GOT3 (cell line): ENCODE measurements at regions not wholly inside any gene's neighbourhood (a gene's known extent, or its start where the extent isn't known, plus 50 kb on each side); places are given as distances from the start of the nearest gene placed in this dataset.
"Not testable (repeated sequence)": the region's sequence is repeated elsewhere in the genome, so short reads cannot be mapped to it uniquely, and the experiment has no call there.

Experiments used
- DNase-seq: peaks from one replicate; lab custom pipeline; 2025; ENCODE audit warnings: mixed read lengths; lab: John Stamatoyannopoulos, UW

- DNase-seq = no peak
Observed at GRCh38 chr10:90192825-90193224, 491.4 kb downstream of the KIF20B start.

GRCh38 chr10:90193240-90193985 lies 492.0 kb downstream of the KIF20B start:
- DNase-seq = no peak

- DNase-seq = no peak
Observed at GRCh38 chr10:90195288-90195840, 494.0 kb downstream of the KIF20B start.

GRCh38 chr10:90197766-90198165 lies 496.4 kb downstream of the KIF20B start:
- no peak for DNase-seq

- DNase-seq = no peak
Observed at GRCh38 chr10:90199093-90199492, 497.7 kb downstream of the KIF20B start.

- no peak for DNase-seq
Observed at GRCh38 chr10:90199513-90199912, 498.1 kb downstream of the KIF20B start.

- no peak for DNase-seq
Observed at GRCh38 chr10:90204131-90204955, 503.0 kb downstream of the KIF20B start.

- DNase-seq = no peak
Observed at GRCh38 chr10:90204956-90205314, 503.5 kb downstream of the KIF20B start.

- DNase-seq = no peak
Observed at GRCh38 chr10:90205340-90205739, 503.9 kb downstream of the KIF20B start.

GRCh38 chr10:90213346-90213745 lies 512.0 kb downstream of the KIF20B start:
- DNase-seq = no peak

GRCh38 chr10:90218846-90219245 lies 517.5 kb downstream of the KIF20B start:
- DNase-seq = no peak

GRCh38 chr10:90222372-90222771 lies 521.0 kb downstream of the KIF20B start:
- DNase-seq = no peak

- DNase-seq = no peak
Observed at GRCh38 chr10:90222939-90223338, 521.5 kb downstream of the KIF20B start.

- DNase-seq = no peak
Observed at GRCh38 chr10:90224791-90225566, 523.6 kb downstream of the KIF20B start.

GRCh38 chr10:90226517-90226916 lies 525.1 kb downstream of the KIF20B start:
- no peak for DNase-seq

- no peak for DNase-seq
Observed at GRCh38 chr10:90227217-90227656, 525.8 kb downstream of the KIF20B start.

- no peak for DNase-seq
Observed at GRCh38 chr10:90227786-90228185, 526.4 kb downstream of the KIF20B start.

- no peak for DNase-seq
Observed at GRCh38 chr10:90229486-90229885, 528.1 kb downstream of the KIF20B start.

GRCh38 chr10:90233805-90234204 lies 532.4 kb downstream of the KIF20B start:
- not testable (repeated sequence) for DNase-seq

- no peak for DNase-seq
Observed at GRCh38 chr10:90245623-90246022, 544.2 kb downstream of the KIF20B start.

- not testable (repeated sequence) for DNase-seq
Observed at GRCh38 chr10:90250784-90251183, 549.4 kb downstream of the KIF20B start.

- DNase-seq = no peak
Observed at GRCh38 chr10:90269699-90270098, 568.3 kb downstream of the KIF20B start.
